T-helper 1 cell treated with Interleukin-12 subunit alpha and Interleukin-12 subunit beta and Interleukin-4 antibody, amounts not matched to agents 30 μg/mL and 1 μg/mL, for 36 hours (primary cell): ENCODE measurements at regions not wholly inside any gene's neighbourhood (a gene's known extent, or its start where the extent isn't known, plus 50 kb on each side); places are given as distances from the start of the nearest gene placed in this dataset.
"Not testable (repeated sequence)": the region's sequence is repeated elsewhere in the genome, so short reads cannot be mapped to it uniquely, and the experiment has no call there.

Experiments
- H3K27ac Mint-ChIP-seq: one replicate; pipeline ENCODE4 v1.8.0; 2021; ENCODE audit warnings: mild to moderate bottlenecking, mixed read lengths
- H3K27me3 Mint-ChIP-seq: one replicate; pipeline ENCODE4 v1.8.0; 2021; ENCODE audit warnings: low read depth, mixed read lengths
- H3K36me3 Mint-ChIP-seq: one replicate; pipeline ENCODE4 v1.8.0; 2021; ENCODE audit warnings: low read depth, mixed read lengths
- H3K4me1 Mint-ChIP-seq: one replicate; pipeline ENCODE4 v1.8.0; 2021; ENCODE audit warnings: low read depth, mixed read lengths
- H3K4me3 Mint-ChIP-seq: one replicate; pipeline ENCODE4 v1.8.0; 2021; ENCODE audit warnings: mild to moderate bottlenecking, moderate library complexity, mixed read lengths
- H3K9me3 Mint-ChIP-seq: one replicate; pipeline ENCODE4 v1.8.0; 2021; ENCODE audit warnings: mixed read lengths

DNA sequence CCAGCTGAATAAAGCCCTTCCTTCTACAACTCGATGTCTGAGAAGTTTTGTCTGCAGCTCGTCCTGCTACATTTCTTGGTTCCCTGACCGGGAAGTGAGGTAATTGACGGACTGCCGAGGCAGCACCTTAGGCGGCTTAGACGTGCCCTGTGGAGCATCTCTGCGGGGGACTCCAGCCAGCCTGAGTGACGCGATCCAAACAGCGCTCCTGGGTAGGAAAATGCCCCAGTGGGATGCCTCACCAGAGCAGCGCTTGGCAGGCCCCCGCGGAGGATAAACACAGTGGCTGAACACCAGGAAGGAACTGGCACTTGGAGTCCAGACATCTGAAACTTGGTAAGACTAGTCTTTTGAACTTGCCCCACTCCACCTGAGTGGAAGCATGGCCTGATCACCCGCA is 737.3 kb downstream of the COL12A1 start:
- not testable (repeated sequence) for H3K27ac Mint-ChIP-seq, H3K27me3 Mint-ChIP-seq, H3K4me1 Mint-ChIP-seq, H3K4me3 Mint-ChIP-seq, H3K36me3 Mint-ChIP-seq
- peaks cover 14% of the 10 kb centered on the region for H3K9me3 Mint-ChIP-seq

DNA sequence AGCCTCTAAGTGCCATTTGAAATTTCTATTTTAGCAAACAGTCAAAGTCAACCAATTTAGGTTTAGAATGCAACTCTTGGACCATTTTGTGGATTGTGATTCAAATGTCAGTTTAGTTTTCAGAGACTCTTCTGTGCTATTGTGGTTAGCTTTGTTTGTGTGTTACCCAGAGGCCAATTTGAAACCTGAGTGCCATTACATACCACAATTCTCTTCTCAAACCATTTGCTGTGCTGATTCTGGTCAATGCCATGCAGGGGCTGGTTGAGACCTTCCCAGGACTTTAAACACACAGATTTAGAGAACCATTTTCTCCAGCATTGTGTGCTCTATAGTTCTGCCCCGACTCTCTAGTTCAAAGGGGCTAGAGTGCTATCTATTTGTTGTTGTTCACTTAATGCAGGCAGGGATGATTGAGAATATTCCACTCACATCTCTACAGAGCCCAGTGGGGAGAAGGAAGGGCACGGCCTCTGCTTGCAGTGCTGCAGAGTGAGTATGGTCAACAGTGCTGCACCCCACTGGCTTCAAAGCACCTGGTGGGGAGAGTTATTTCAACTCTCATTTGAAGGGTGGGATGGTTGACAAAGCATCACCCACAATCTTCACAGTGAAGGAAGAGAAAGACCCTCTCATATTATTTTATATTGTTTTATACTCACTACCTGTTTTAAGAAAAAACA is 738.2 kb downstream of the COL12A1 start:
- no peak overlapping the region for H3K4me3 Mint-ChIP-seq
- H3K27ac Mint-ChIP-seq, result no peak overlapping the region
- H3K36me3 Mint-ChIP-seq, result no peaks in the 10 kb centered on the region
- peaks cover 14% of the 10 kb centered on the region for H3K9me3 Mint-ChIP-seq
- H3K4me1 Mint-ChIP-seq, result no peaks in the 10 kb centered on the region
- H3K27me3 Mint-ChIP-seq, result no peaks in the 10 kb centered on the region

DNA sequence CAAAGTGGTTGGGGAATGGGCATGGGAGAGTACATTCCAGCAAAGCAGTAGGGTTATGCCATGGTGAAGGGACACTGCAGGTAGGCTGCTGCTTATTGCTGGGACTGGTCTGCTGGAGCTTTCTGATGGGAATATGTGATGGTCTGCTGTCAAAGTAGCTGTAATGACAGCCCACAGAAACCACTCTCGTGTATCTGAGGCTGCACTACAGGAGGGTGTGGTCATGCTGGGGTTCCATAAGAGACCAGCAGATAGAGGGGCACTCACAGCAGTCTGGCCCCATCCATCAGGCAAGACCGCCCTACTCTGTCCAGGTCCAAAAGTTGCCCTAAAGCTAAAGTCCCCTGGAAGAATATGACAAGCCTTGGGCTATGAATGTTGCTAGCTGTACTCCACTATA is 739.3 kb downstream of the COL12A1 start:
- H3K4me3 Mint-ChIP-seq, result no peak overlapping the region
- H3K36me3 Mint-ChIP-seq, result no peaks in the 10 kb centered on the region
- no peak overlapping the region for H3K27ac Mint-ChIP-seq
- H3K27me3 Mint-ChIP-seq, result no peaks in the 10 kb centered on the region
- peaks cover 14% of the 10 kb centered on the region for H3K9me3 Mint-ChIP-seq
- H3K4me1 Mint-ChIP-seq, result no peaks in the 10 kb centered on the region

DNA sequence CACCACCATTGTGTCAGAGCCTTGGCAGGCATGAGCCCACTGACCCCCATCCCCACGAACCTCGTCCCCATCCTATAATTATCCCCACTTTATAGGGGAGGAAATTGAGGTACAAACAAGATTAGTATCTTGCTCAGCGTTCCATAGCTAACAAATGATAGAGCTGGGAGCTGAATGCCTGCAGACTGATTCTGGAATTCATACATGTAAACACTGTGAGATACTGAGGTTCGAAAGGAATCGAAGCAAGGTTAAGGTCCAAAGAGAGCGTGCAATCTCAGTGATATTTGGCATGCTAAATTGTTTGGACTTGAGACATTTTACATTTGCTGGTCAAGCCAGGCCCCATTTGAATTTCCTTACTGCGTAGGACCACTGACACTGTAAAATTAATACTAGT is 746.6 kb downstream of the COL12A1 start:
- Mint-ChIP-seq H3K4me3 (no peak overlapping the region), H3K27ac (no peak overlapping the region), H3K4me1 (no peaks in the 10 kb centered on the region), H3K36me3 (no peaks in the 10 kb centered on the region), H3K27me3 (no peaks in the 10 kb centered on the region), H3K9me3 (no peaks in the 10 kb centered on the region)

GRCh38 chr6:74458536-74458935 is 747.3 kb downstream of the COL12A1 start:
- Mint-ChIP-seq H3K9me3 (no peaks in the 10 kb centered on the region), H3K27ac (no peak overlapping the region)

DNA sequence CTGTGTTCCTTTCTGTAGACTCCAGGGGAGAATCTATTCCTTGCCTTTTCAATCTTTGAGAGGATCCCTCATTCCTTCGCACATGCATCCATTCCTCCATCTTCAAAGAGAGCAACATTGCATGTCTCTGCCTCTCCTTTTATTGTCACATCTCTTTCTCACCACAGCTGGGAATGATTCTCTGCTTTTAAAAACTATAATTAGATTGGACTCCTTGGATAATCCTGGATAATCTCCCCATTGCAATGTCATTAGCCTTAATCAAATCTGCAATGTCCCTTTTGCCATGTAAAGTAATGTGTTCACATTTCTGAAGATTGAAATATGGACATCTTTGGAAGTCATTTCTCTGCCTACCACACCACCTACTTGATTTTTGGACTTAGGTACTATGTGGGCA is 750.1 kb downstream of the COL12A1 start:
- no peak overlapping the region for H3K4me3 Mint-ChIP-seq
- H3K9me3 Mint-ChIP-seq, result no peaks in the 10 kb centered on the region
- H3K27me3 Mint-ChIP-seq, result no peaks in the 10 kb centered on the region
- no peaks in the 10 kb centered on the region for H3K36me3 Mint-ChIP-seq
- H3K27ac Mint-ChIP-seq, result no peak overlapping the region
- H3K4me1 Mint-ChIP-seq, result no peaks in the 10 kb centered on the region

More at GRCh38 chr6:74458536-74458935, 747.3 kb downstream of the COL12A1 start:
- Mint-ChIP-seq H3K36me3 (no peaks in the 10 kb centered on the region), H3K27me3 (no peaks in the 10 kb centered on the region), H3K4me1 (no peaks in the 10 kb centered on the region), H3K4me3 (no peak overlapping the region)

DNA sequence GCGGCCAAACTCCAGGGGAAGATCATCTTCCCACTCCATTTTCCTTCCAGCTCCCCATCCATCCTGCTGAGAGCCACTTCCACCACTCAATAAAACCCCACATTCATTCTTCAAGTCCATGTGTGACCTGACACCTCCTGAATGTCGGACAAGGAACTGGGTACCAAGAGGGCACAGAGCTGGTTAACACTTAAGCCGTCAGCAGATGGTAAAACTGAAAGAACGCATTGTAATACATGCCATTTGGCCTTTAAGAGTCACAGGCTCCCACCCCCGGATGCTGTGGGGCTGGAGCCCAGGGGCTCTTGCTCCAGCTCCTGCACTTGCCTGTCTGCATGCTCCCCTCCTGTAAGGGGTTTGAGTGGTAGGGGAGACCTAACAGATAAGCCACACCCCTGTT is 753.9 kb downstream of the COL12A1 start:
- no peaks in the 10 kb centered on the region for H3K36me3 Mint-ChIP-seq
- H3K4me3 Mint-ChIP-seq, result no peak overlapping the region
- no peaks in the 10 kb centered on the region for H3K9me3 Mint-ChIP-seq
- no peaks in the 10 kb centered on the region for H3K27me3 Mint-ChIP-seq
- H3K4me1 Mint-ChIP-seq, result no peaks in the 10 kb centered on the region
- H3K27ac Mint-ChIP-seq, result no peak overlapping the region

- no peaks in the 10 kb centered on the region for H3K27me3 Mint-ChIP-seq
- no peaks in the 10 kb centered on the region for H3K9me3 Mint-ChIP-seq
- no peak overlapping the region for H3K27ac Mint-ChIP-seq
- no peak overlapping the region for H3K4me3 Mint-ChIP-seq
- no peaks in the 10 kb centered on the region for H3K36me3 Mint-ChIP-seq
- H3K4me1 Mint-ChIP-seq, result no peaks in the 10 kb centered on the region
Measured at GRCh38 chr6:74448850-74449249, 752.8 kb downstream of the CD109 start.

DNA sequence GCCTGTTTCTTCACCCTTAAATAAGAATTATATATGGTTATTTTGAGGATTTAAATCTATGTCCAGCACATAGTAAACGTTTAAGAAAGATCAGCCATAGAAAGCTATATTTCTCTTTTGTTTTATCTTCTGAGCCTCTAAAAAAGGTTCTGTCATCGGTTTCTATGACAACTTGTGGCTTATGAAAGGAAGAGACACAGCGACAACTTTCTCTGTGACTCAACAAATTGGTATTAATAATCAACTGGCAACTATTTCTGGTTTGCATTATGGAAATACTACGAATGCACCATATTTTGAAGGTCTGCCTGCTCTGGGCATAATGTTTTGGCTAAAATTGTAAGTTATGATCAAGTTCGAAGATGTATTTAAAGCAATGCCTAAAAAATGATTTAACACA is 751.0 kb downstream of the CD109 start:
- Mint-ChIP-seq H3K27ac (no peak overlapping the region), H3K36me3 (no peaks in the 10 kb centered on the region), H3K4me1 (no peaks in the 10 kb centered on the region), H3K4me3 (no peak overlapping the region), H3K9me3 (no peaks in the 10 kb centered on the region), H3K27me3 (no peaks in the 10 kb centered on the region)

DNA sequence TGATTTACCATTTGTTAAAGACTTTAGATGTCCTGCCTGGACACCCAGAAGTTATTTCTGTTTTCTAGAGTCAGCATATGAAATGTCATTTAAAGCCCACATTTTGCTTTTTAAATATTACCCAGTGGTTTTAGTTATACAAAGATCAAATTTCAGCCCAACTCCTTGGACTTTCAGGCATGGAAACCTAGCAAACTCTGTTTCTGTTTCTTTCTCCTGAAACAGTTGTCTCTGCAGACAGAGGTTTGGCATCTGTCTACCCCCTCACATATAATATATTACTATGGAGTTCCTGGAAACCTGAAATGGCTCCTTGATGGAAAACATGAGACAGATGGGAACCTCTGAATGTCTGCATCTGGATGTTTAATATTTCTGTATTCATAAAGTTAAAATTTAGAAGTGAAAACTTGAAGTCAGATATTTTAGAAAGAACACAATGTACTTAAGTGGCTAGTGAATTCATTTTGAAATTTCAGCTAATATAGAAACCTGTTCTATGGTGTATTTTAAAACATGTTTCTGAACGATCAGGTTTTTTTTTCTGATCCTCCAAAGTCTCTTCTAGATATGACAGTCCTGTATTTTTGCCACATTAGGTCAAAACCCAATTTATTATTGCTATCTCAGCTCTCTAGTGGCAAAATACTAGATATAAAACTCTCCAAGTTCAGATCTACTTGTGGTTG is 743.3 kb downstream of the CD109 start:
- Mint-ChIP-seq H3K36me3 (no peaks in the 10 kb centered on the region), H3K4me3 (no peak overlapping the region), H3K9me3 (no peaks in the 10 kb centered on the region), H3K4me1 (no peaks in the 10 kb centered on the region), H3K27me3 (no peaks in the 10 kb centered on the region), H3K27ac (no peak overlapping the region)

DNA sequence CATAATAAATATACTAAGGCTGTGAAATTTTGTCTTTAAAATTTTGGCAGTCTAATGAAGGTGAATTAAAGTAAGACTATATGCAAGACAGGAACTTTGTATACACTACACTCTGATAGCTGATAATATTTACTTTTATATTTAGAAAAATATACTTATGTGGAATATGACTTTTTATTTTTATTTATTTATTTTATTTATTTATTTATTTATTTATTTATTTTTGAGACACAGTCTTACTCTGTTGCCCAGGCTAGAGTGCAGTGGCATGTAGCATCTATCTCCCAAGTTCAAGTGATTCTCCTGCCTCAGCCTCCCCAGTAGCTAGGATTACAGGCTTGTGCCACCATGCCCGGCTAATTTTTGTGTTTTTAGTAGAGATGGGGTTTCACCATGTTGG is 742.4 kb downstream of the CD109 start:
- not testable (repeated sequence) for H3K4me3 Mint-ChIP-seq, H3K9me3 Mint-ChIP-seq, H3K36me3 Mint-ChIP-seq, H3K27me3 Mint-ChIP-seq, H3K4me1 Mint-ChIP-seq, H3K27ac Mint-ChIP-seq

- H3K27ac Mint-ChIP-seq, result no peak overlapping the region
- H3K9me3 Mint-ChIP-seq, result no peaks in the 10 kb centered on the region
- no peaks in the 10 kb centered on the region for H3K36me3 Mint-ChIP-seq
- no peaks in the 10 kb centered on the region for H3K4me1 Mint-ChIP-seq
- H3K27me3 Mint-ChIP-seq, result no peaks in the 10 kb centered on the region
- no peak overlapping the region for H3K4me3 Mint-ChIP-seq
Measured at GRCh38 chr6:74434171-74434570, 738.2 kb downstream of the CD109 start.

DNA sequence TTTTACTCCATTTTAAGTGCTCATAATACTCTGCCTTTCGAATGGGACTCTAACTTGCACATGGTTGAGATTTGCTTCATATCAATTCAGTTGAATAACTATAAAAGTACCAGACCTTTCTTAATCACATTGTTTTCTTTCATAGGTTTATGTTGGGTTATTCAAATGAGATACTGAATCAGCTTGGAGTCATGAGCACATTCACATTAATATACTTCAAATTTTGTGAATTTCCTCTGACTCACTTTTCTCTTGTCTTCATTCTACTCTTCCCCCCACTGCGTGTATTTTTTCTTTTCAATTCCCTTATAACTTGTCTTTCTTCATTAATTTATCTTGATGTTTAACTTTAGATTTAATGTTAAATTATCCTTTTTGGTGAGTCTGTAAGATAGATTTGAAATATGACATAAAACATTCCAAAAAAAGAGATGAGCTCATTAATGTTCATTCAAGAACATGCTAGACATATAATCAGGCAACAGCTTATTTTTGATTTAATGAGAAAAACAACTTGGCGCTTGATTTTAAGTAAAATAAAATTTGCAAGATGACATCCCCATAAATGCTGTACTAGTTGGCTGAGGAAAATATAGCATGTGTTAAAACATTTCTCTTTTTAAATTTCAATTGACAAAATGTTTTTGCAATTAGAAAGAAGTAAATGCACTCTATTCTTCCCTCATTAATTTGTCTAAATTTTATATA is 736.0 kb downstream of the CD109 start:
- H3K27ac Mint-ChIP-seq, result no peak overlapping the region
- no peak overlapping the region for H3K4me3 Mint-ChIP-seq
- H3K27me3 Mint-ChIP-seq, result no peaks in the 10 kb centered on the region
- no peaks in the 10 kb centered on the region for H3K9me3 Mint-ChIP-seq
- no peaks in the 10 kb centered on the region for H3K4me1 Mint-ChIP-seq
- H3K36me3 Mint-ChIP-seq, result no peaks in the 10 kb centered on the region

- peaks cover 4% of the 10 kb centered on the region for H3K9me3 Mint-ChIP-seq
- H3K4me3 Mint-ChIP-seq, result no peak overlapping the region
- no peaks in the 10 kb centered on the region for H3K4me1 Mint-ChIP-seq
- no peaks in the 10 kb centered on the region for H3K36me3 Mint-ChIP-seq
- no peaks in the 10 kb centered on the region for H3K27me3 Mint-ChIP-seq
- no peak overlapping the region for H3K27ac Mint-ChIP-seq
Measured at GRCh38 chr6:74420221-74420620, 724.2 kb downstream of the CD109 start.

DNA sequence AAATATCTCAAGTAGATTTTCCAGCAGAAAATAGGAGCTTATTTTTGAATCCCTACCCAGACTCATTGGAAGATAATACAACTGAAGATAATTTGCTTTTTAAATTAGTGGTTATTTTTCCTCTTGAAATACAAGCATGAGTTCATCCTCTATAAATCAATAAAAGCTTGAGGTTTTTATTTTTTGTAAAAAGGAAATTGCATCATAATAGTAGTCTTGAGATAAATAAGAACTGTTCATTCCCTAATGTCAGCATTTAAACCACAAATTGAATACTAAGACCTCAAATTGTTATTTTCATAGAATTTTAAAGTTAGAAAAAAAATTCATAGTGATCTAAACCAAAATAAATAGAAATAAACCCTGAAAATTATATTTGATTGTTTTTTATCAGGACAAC is 719.1 kb downstream of the CD109 start:
- no peaks in the 10 kb centered on the region for H3K9me3 Mint-ChIP-seq

More for the DNA sequence above, 719.1 kb downstream of the CD109 start:
- H3K27me3 Mint-ChIP-seq, result no peaks in the 10 kb centered on the region
- no peaks in the 10 kb centered on the region for H3K4me1 Mint-ChIP-seq
- H3K36me3 Mint-ChIP-seq, result no peaks in the 10 kb centered on the region
- H3K27ac Mint-ChIP-seq, result no peak overlapping the region
- no peak overlapping the region for H3K4me3 Mint-ChIP-seq
